Stomach (tissue), 4 donors: ENCODE measurements at regions not wholly inside any gene's neighbourhood (a gene's known extent, or its start where the extent isn't known, plus 50 kb on each side); places are given as distances from the start of the nearest gene placed in this dataset.
A peak's percentile ranks its signal among the peaks of the same experiment; 100 is the strongest.

Experiments
- EP300 ChIP-seq: sonication (generic); formaldehyde crosslinking; IDR thresholded peaks from one replicate; pipeline ENCODE4 v1.6.1; 2017; ENCODE audit warnings: antibody characterized with exemption
- POLR2A ChIP-seq, 4 donors: fragments of 450-650 bp; IDR thresholded peaks; one replicate each; pipeline ENCODE4 v1.6.1; 2016; ENCODE audit warnings: antibody characterized with exemption in 4 of 4, control low read depth in 2 of 4, mild to moderate bottlenecking in 1 of 4, moderate library complexity in 1 of 4
- POLR2AphosphoS5 ChIP-seq, 3 donors: sonication (generic); formaldehyde crosslinking; IDR thresholded peaks; one replicate each; pipeline ENCODE4 v1.6.1; 2016; ENCODE audit warnings: antibody characterized with exemption in 3 of 3
- TF ChIP-seq, protein P1 (sequence below), 7 experiments: fragments of 450-650 bp in 4 of 7; fragments of 200-600 bp in 3 of 7; sonication (generic) in 3 of 7; IDR thresholded peaks; one replicate each; pipeline ENCODE4 v1.5.1; 2016 to 2019; ENCODE audit warnings: antibody characterized with exemption in 7 of 7, control low read depth in 2 of 7, mild to moderate bottlenecking in 1 of 7

DNA sequence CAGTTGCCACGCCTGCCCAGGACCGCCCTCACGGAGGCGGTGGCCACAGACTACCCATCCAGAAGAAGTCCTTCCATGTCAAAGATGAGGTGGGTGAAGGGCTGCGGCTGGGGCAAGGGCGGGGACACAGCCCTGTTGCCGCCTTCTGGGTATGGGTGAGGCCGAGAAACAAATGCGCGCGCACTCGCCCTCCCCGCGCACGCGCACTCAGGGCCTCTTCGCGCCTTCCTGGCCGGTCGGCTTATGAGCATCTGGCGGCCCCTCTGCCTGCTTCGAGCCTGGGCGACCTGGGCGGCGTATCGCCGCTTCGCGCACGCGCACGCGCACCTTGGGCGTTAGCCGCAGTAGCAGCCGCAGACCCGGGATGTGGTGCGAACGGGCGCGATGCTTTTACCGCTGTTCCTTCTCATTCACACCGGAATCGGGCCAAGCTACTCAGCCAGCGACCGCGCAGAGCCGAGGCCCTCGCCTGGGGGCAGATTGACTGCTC is 931.7 kb downstream of the NLGN4Y start:
- TF ChIP-seq, protein P1, sequence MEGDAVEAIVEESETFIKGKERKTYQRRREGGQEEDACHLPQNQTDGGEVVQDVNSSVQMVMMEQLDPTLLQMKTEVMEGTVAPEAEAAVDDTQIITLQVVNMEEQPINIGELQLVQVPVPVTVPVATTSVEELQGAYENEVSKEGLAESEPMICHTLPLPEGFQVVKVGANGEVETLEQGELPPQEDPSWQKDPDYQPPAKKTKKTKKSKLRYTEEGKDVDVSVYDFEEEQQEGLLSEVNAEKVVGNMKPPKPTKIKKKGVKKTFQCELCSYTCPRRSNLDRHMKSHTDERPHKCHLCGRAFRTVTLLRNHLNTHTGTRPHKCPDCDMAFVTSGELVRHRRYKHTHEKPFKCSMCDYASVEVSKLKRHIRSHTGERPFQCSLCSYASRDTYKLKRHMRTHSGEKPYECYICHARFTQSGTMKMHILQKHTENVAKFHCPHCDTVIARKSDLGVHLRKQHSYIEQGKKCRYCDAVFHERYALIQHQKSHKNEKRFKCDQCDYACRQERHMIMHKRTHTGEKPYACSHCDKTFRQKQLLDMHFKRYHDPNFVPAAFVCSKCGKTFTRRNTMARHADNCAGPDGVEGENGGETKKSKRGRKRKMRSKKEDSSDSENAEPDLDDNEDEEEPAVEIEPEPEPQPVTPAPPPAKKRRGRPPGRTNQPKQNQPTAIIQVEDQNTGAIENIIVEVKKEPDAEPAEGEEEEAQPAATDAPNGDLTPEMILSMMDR (IDR thresholded peaks at IDR 0.05), result no peak
- TF ChIP-seq POLR2AphosphoS5 (IDR thresholded peaks at IDR 0.05) (peak in 1 of 3 donors; percentile 61), EP300 (no peak), POLR2A (IDR thresholded peaks at IDR 0.05) (no peak)
